ENCODE measurements at regions not wholly inside any gene's neighbourhood (a gene's known extent, or its start where the extent isn't known, plus 50 kb on each side); places are given as distances from the start of the nearest gene placed in this dataset.
"Not testable (repeated sequence)": the region's sequence is repeated elsewhere in the genome, so short reads cannot be mapped to it uniquely, and the experiment has no call there.

- Mint-ChIP-seq H3K27ac (no peak overlapping the region), H3K4me3 (no peak overlapping the region), H3K4me1 (no peaks in the 10 kb centered on the region), H3K27me3 (ENCODE audit: low read depth) (no peaks in the 10 kb centered on the region), H3K9me3 (peaks cover 77% of the 10 kb centered on the region), H3K36me3 (no peaks in the 10 kb centered on the region)
- TF ChIP-seq CTCF (IDR thresholded peaks at IDR 0.05; ENCODE audit: unreplicated experiment): no peak
- DNase-seq (ENCODE audit: low spot score in 2 of 2, unreplicated experiment in 2 of 2): no peak
Measured at GRCh38 chrX:75957107-75957610, 172.1 kb upstream of the MAGEE2 start.

GRCh38 chrX:75961321-75961720 is 176.3 kb upstream of the MAGEE2 start:
- not testable (repeated sequence) for H3K36me3 Mint-ChIP-seq; H3K27ac Mint-ChIP-seq; DNase-seq (ENCODE audit: low spot score in 2 of 2, unreplicated experiment in 2 of 2); H3K4me1 Mint-ChIP-seq; H3K4me3 Mint-ChIP-seq; H3K27me3 Mint-ChIP-seq (ENCODE audit: low read depth)
- peaks cover 36% of the 10 kb centered on the region for H3K9me3 Mint-ChIP-seq

- no peaks in the 10 kb centered on the region for H3K27me3 Mint-ChIP-seq (ENCODE audit: low read depth)
- H3K27ac Mint-ChIP-seq: no peak overlapping the region
- no peak for DNase-seq (ENCODE audit: low spot score in 2 of 2, unreplicated experiment in 2 of 2)
- H3K4me3 Mint-ChIP-seq: no peak overlapping the region
- H3K36me3 Mint-ChIP-seq: no peaks in the 10 kb centered on the region
- peaks cover 18% of the 10 kb centered on the region for H3K9me3 Mint-ChIP-seq
- no peak for TF ChIP-seq CTCF (IDR thresholded peaks at IDR 0.05; ENCODE audit: unreplicated experiment)
- H3K4me1 Mint-ChIP-seq: no peaks in the 10 kb centered on the region
Measured at GRCh38 chrX:75963774-75964173, 178.7 kb upstream of the MAGEE2 start.

- H3K4me3 Mint-ChIP-seq: no peak overlapping the region
- DNase-seq (ENCODE audit: low spot score in 2 of 2, unreplicated experiment in 2 of 2): no peak
- peaks cover 22% of the 10 kb centered on the region for H3K9me3 Mint-ChIP-seq
- no peak for TF ChIP-seq CTCF (IDR thresholded peaks at IDR 0.05; ENCODE audit: unreplicated experiment)
- no peaks in the 10 kb centered on the region for H3K4me1 Mint-ChIP-seq
- H3K27me3 Mint-ChIP-seq (ENCODE audit: low read depth): no peaks in the 10 kb centered on the region
- H3K36me3 Mint-ChIP-seq: no peaks in the 10 kb centered on the region
- no peak overlapping the region for H3K27ac Mint-ChIP-seq
Measured at GRCh38 chrX:75968293-75968692, 183.2 kb upstream of the MAGEE2 start.

- Mint-ChIP-seq H3K36me3 (no peaks in the 10 kb centered on the region), H3K4me1 (no peaks in the 10 kb centered on the region), H3K9me3 (peaks cover 53% of the 10 kb centered on the region), H3K27ac (no peak overlapping the region), H3K4me3 (no peak overlapping the region), H3K27me3 (ENCODE audit: low read depth) (no peaks in the 10 kb centered on the region)
- DNase-seq (ENCODE audit: low spot score in 2 of 2, unreplicated experiment in 2 of 2): no peak
- no peak for TF ChIP-seq CTCF (IDR thresholded peaks at IDR 0.05; ENCODE audit: unreplicated experiment)
Measured at GRCh38 chrX:75986976-75987375, 185.9 kb upstream of the PBDC1 start.

GRCh38 chrX:75989806-75990590 is 182.9 kb upstream of the PBDC1 start:
- DNase-seq (ENCODE audit: low spot score in 2 of 2, unreplicated experiment in 2 of 2): no peak
- TF ChIP-seq CTCF (IDR thresholded peaks at IDR 0.05; ENCODE audit: unreplicated experiment): no peak
- Mint-ChIP-seq H3K9me3 (peaks cover 48% of the 10 kb centered on the region), H3K27me3 (ENCODE audit: low read depth) (no peaks in the 10 kb centered on the region), H3K27ac (no peak overlapping the region), H3K4me3 (no peak overlapping the region), H3K36me3 (no peaks in the 10 kb centered on the region), H3K4me1 (no peaks in the 10 kb centered on the region)
